Stimulated activated CD4-positive, alpha-beta T cell treated with anti-CD3 and anti-CD28 coated beads, TNF-alpha, amount 100 ng/mL, for 24 hours (primary cell): ENCODE measurements at regions not wholly inside any gene's neighbourhood (a gene's known extent, or its start where the extent isn't known, plus 50 kb on each side); places are given as distances from the start of the nearest gene placed in this dataset.
"Not testable (repeated sequence)": the region's sequence is repeated elsewhere in the genome, so short reads cannot be mapped to it uniquely, and the experiment has no call there.

Experiments used
- DNase-seq, 3 experiments: peaks; one replicate each; pipeline ENCODE4 v3.0.0-alpha.2; 2020; ENCODE audit warnings: low read depth in 3 of 3

DNA sequence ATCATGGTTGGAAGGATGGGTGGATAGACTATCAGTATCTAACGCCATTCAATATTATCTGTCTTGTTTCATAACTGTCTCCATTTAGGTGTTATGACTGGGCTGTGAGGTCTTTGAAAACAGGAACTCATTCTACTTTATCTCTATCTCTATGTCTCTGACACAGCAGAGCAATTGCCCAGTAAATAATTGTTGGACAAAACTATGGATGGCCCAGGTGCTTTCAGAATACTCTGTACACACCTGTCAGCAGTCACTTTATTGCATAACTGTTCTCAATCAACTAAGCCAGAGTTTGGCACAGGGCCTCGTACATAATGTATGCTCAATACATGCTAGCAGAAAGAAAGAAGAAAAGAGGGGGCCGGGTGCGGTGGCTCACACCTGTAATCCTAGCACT lies 210.3 kb downstream of the OPA1 start:
- no peak for DNase-seq

- no peak for DNase-seq
Measured at GRCh38 chr3:193805448-193805847, 212.4 kb downstream of the OPA1 start.

- no peak for DNase-seq
Measured at GRCh38 chr3:193808317-193808716, 215.3 kb downstream of the OPA1 start.

DNA sequence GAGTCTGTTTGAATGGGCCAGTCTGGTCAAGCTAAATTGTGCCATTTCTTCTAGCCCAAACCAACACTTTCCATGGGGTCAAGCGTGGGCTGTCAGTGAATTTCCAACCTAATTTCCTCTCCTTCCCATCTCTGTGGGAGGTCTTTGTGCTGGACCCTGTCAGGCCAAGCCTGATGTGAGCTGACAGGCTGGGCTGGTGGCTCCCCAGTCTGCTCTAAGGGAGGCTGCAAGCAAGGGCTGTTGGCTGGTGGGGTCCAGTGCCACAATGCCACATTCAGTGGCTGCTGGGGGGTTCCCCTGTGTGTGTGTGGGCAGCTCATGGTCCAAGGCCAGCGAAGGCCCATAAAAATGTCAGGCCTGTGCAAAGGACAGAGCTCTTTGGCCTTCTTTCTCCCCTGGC lies 216.1 kb downstream of the OPA1 start:
- no peak for DNase-seq

- DNase-seq, result no peak
Measured at GRCh38 chr3:193812078-193812725, 219.2 kb downstream of the OPA1 start.

DNA sequence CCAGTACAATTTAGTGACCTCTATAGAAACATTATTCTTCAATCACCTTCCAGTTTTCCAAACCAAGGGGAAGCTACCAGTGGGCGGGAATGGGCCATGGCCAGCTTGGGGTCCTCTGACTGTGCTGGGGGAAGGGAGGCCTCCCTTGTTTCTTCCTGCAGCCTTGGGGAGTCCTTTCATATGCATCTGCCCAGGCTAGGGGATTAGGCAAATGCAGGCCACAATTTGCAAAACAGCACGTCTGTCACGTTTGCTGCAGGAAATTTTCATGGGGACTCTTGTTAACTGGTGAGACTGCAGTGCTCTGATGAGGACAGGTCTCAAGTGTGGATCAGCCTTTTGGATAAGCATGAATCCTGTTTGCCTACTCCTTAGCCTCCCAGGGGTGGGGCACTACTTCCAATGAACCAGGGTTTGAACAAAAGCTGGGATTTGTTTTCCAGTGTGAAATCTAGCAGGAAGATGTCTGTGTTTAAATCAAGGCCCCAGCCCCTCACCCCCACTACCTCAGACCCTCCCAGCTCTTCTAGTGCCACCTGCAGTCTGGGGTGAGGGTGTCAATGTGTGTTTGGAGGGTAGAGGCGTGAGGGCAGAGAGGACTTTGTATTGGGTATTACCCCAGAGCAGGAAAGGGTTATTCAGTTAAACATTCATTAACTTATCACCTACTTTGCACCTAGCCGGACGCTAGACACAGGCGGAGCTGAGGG lies 219.9 kb downstream of the OPA1 start:
- DNase-seq, result no peak

- no peak for DNase-seq
Measured at GRCh38 chr3:193813501-193813830, 220.5 kb downstream of the OPA1 start.

DNA sequence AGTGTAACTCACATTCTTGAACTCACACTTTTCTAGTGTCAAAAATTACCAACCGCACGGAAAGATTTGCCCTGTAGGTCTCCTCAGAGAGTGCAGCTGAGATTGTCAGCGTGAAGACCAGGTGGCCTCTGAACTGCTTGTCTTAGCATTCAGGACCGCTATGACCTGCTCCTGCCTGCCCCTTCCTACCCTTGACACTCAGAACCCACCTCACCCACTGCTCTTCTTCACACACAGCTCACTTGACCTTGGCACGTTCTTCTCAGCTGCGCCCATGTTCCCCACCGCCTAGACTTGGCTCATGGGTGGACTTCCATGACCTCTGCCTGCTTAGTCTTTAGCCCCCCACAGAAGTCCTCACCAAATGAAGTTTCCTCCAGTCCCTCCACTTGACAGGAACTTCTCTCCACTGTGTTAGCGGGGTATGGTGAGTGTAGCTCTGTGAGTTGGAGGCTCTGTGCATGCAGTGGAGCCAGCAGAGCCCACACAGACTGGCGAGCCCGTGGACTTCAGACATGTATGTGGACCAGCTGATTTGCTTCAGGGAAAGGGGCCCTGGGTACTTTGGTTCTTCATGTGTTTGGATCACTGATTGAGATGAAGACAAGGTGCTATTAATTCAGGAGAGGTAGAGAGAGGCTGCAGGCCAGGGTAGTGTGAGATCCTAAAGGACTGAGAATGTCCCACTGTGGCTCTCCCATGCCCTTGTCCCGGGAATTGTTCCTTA lies 221.3 kb downstream of the OPA1 start:
- DNase-seq, result no peak

- DNase-seq, result no peak
Measured at GRCh38 chr3:193815246-193816027, 222.4 kb downstream of the OPA1 start.

DNA sequence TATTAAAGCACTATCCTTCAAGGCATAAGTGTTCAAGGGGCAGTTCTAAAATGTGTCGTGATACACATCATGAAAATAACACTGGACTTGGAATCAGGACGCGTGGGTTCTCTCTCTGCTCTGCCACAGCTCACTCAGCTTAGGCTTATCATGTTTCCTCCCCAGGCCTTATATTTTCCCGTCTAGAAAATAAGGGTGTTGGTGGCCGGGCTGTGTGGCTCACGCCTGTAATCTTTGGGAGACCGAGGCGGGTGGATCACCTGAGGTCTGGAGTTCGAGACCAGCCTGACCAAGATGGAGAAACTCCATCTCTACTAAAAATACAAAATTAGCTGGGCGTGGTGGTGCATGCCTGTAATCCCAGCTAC lies 223.0 kb downstream of the OPA1 start:
- no peak for DNase-seq

- DNase-seq, result no peak
Measured at GRCh38 chr3:193816656-193817311, 223.8 kb downstream of the OPA1 start.

DNA sequence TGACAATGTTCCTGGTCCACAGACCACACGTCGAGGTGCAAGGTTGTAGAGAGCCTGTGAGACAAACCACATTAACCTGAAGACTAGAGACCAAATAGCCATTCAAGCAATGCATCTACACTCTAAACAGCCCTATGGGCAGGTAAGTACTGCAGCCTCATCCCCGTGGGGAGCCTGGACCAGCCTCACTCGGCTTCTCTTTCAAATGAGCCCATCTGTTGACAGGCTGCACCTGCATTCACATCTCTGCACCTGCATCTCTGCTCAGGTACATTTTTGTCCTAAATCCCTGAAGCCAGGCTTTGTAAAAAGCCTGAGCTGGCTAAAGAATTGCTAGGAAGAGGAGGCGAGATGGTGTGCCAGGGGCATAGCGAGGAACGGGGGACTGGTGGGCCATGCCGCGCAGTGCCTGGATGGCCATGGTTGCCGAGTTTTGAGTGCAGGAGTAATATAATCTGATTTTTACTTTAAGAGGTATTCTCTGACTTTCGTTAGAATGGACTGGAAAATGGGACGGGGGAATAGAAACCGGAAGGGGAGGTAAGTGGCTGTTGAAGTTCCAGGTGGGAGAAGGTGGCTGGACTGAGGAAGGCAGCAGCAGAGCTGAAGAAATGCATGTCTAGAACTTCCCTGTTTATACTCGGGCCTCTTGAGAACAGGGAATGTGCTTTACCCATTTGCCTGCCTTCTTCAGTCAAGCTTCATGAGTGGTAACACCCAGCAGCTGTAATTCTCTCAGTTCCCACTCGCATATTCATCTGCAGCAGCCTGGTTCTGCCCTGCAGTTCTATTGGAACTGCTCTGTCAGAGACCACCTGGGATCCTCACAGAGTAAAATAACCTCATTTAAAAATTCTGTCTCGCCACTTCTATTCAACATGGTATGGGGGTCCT lies 226.4 kb downstream of the OPA1 start:
- DNase-seq, result no peak

GRCh38 chr3:193821151-193821668 lies 228.2 kb downstream of the OPA1 start:
- DNase-seq, result no peak

- DNase-seq, result no peak
Measured at GRCh38 chr3:193822492-193823212, 229.6 kb downstream of the OPA1 start.

DNA sequence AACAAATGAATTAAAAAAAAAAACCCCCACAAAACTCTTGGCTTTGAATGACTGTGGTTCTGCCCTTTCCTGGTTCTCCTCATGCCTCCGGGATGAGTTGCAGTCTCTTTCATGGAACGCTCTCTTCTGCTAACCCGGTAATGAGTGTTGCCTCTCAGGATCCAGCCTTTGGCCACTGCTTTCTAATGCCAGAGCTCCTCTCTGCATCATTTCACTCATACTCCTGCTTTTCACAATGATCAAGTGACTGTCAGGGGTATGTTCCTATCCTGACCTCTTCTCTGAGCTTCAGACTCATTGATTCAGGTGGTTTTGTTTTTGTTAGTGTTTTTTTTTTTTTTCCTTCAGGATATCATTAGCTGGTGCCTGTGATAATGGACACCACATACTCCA lies 230.2 kb downstream of the OPA1 start:
- DNase-seq, result not testable (repeated sequence)

DNA sequence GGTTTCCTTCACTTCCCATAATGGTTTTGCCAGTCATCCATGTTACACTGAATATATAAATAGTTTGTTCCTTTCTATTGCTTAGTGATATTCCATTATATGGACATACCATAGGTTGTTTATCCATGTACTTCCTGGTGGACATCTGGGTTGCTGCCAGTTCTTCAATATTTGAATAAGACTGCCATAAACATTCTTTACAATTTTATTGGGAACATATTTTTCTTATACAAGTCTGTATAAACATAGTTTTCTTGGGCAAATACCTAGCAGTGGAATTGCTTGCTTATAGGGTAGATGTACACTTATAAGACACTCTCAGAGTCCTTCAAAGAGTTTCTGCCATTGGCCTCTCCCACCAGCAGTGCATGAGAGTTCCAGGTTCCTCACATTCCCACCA lies 231.4 kb downstream of the OPA1 start:
- DNase-seq, result no peak

DNA sequence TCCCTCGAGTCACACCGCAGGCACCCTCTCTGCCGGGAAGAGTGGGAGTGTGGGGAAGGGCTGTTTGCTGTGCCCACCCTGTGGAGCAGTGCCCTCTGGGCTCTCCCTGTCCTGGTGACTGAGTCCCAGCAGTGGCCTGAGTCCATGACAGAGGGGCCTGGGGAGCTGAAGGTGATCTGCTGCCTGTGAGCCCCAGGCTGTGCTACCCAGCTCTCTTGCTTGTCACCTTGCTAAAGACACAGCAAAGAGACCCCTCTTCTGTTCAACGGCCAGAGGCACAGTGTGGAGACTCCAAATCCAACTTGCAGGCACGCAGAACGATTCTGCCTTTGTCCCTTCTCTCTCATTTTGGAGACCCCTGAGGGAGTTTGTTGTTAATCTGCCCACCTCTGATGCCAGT lies 232.6 kb downstream of the OPA1 start:
- no peak for DNase-seq

- DNase-seq, result no peak
Measured at GRCh38 chr3:193826159-193826795, 233.3 kb downstream of the OPA1 start.

DNA sequence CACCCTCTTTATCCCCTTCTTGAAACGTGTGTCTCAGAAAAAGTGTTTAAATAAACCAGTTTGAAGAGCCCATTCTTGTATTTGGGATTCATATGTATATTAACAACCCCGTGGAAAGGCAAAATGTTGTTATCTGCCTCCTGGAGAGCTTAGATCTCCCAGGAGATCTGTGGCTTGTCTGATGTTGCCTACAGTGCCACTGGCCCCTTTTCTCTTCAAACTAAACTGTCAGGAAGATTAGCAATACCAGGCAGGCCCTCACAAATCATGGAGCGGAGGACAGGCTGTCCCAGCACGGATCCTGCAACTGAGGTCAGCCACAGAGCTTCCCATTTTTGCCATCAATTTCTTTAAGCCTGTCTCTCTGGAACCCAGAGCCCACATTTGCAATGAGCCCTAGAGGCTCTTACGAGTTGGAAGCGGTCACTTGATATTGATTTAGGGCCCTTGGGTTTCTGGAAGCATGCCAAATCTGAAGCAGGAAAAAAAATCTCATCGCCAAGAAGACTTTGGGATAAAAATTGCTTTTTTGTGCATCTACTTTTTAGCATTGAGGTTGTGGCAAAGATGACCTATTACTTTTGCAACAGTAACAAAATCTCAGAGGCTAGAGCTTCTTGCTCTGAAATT lies 234.1 kb downstream of the OPA1 start:
- DNase-seq, result no peak
